Stimulated activated CD8-positive, alpha-beta memory T cell treated with anti-CD3 and anti-CD28 coated beads, Interleukin-12 subunit alpha, Interleukin-12 subunit beta, amount 100 ng/mL, for 24 hours (primary cell): ENCODE measurements at regions not wholly inside any gene's neighbourhood (a gene's known extent, or its start where the extent isn't known, plus 50 kb on each side); places are given as distances from the start of the nearest gene placed in this dataset.

Source experiments
- DNase-seq: peaks from one replicate; pipeline ENCODE4 v3.0.0-alpha.2; 2020; ENCODE audit errors: extremely low read depth

DNA sequence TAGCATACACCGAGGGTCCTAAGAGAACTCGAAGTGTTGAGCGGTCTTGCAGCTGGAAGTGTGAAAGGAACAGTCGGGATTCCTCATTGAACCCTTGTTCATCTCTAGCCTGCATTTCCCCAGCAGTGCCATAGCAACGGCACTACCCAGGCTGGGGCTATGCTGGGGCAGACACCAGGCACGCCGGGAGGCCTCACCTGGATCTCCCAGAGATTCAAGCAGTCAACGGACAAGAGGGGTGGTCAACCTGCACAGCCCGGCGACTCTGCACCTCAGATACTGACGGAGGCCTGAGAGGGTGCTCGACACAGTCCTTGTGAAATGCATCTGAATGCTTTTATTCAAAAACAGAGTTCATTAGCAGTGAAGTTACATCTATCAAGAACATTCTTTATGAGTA is 604.2 kb downstream of the GALR1 start:
- no peak for DNase-seq

DNA sequence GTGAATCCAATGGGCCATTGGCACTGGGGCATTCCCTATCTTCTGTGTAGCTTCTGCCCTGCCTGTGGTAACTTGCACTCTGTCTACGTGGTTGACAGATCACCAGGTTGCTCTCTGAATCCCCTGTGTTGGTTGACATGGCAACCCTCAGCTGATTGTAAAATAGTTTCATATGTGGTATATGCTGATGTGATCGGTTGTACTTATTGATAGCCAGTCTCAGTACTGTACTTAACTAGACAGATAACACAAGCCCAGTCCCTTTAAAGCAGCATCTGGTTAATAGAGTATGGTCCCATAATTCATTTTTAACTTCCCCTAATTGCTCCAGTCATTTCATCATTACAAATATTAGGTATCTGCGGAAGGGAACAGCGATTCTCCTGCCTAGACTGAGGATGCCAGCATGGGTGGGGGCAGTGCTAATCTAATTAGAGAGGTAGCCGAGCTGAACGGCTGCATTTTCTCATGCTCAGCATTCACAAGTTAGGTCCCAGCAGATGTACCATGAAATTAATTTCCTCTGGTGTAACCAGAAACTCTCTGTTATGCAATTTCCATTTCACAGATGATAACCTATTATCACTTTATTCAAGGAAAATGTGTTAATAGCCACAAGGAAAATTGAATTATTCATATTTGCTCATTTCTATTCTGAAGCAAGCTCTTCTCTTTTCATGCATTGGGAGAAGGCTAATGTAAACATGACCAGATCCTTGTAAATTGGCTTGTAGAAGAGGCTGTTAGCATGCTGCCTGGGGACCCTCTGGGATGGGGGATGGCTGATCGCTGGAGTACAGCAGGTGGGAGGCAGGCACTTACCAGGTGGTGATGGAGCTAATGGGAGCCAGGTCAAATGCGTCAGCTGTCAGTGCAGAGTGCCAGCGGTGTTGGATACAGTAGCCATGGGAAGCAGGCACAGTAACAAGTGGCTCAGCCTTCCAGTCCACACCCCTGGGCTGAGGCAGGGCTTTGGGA is 608.3 kb downstream of the GALR1 start:
- no peak for DNase-seq

- no peak for DNase-seq
These were observed 610.0 kb downstream of the GALR1 start for GRCh38 chr18:77859634-77860033.

GRCh38 chr18:77862066-77862757 is 612.6 kb downstream of the GALR1 start:
- DNase-seq: no peak

DNA sequence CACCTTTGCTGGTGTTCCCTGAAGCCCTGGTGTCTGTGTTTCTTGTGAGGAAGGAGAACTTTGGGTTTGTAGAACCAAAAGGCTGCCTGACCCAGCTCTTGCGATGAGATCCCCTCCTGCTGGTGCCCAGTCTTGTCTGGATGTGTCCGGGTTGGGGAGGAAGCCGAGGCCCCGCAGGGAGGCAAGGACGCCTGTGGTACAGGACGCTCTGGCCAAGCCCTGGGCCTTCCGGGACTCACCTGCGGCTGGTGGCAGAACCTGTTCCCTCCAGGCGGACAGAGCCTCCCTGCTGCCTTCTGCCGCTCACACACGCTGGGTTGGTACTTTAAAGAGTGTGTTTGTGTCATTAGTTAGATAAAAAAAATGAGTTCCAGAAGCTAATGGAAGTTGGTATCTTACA is 616.2 kb downstream of the GALR1 start:
- no peak for DNase-seq

GRCh38 chr18:77866351-77866750 is 616.7 kb downstream of the GALR1 start:
- no peak for DNase-seq

- DNase-seq: no peak
These were observed 620.6 kb downstream of the GALR1 start for GRCh38 chr18:77870199-77870598.

- DNase-seq: no peak
These were observed 621.2 kb downstream of the GALR1 start for GRCh38 chr18:77870894-77871293.

DNA sequence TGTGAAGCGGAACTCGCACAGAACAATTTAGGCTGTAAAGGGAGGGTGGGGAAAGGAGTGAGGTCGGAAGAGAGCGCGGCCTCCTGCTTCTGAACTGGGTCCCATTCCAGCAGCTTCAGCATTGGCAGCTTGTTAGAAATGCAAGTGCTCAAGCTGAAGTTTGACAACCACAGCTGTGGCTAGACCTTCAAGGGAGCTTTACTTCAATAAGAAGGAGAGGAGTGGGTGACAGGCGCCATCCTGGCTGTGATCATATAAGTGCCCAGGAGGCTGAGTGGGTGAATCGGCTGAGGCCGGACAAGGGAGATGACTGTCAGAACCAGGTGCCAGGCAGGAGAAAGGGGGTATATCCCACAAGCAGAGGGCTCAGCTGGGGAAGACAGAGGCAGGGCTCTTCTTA is 622.5 kb downstream of the GALR1 start:
- DNase-seq: no peak

- DNase-seq: no peak
These were observed 626.7 kb downstream of the GALR1 start for GRCh38 chr18:77876319-77876865.

GRCh38 chr18:77879829-77880228 is 630.2 kb downstream of the GALR1 start:
- DNase-seq: no peak

DNA sequence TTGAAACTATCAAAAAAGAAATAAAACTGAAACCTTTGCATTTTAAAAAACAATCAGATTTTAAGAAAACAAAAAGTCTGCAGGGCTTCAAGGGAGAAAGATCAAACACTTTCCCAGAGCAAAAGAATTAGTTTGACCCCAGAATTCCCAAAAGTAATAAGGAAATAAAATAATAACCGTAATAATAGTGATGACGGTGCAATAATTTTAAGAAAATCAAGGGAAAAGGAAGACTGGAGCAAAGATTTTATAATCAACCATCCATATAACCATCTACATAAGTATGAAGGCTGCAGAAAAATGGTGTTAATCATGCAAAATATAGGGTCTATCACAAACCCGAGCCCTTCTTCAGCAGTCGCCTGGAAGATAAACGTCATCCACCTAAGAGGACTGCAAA is 634.8 kb downstream of the GALR1 start:
- no peak for DNase-seq

DNA sequence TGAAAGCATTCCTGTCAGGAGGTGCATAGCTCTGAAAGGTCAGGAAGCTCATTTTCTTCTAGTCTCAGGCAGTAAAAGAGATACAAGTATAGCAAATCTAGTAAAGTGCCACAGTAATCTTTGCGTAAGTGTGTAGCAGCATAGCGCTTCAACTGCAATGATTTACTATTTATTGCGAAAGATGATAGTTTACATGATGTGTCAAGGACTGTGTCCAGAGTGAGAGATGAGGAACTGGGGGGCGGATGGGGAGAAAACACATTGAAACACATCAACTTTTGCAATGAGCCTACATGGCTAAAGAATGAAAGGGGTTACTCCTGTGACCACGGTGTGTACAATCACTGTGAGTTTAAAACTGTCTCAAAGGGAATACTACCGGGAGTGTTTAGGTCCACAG is 644.4 kb downstream of the GALR1 start:
- no peak for DNase-seq

DNA sequence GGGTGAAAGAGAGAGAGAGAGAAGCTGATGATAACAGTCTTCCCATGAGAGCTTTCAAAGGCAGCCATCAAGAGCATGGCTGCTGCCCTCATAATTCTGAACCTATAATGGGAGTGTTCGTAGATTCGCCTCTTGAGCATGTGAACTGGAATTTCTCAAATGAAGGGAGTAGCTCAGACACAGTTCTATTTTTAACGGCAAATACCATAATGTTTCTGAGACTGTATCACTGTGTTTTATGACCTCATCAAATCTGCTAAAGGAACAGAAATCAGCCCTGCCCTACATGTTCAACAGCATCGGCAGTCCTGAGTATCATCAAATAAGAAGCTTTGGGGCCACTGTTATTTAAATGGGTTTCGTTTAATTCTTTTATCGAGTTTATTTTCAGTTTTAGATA is 645.6 kb downstream of the GALR1 start:
- DNase-seq: no peak

DNA sequence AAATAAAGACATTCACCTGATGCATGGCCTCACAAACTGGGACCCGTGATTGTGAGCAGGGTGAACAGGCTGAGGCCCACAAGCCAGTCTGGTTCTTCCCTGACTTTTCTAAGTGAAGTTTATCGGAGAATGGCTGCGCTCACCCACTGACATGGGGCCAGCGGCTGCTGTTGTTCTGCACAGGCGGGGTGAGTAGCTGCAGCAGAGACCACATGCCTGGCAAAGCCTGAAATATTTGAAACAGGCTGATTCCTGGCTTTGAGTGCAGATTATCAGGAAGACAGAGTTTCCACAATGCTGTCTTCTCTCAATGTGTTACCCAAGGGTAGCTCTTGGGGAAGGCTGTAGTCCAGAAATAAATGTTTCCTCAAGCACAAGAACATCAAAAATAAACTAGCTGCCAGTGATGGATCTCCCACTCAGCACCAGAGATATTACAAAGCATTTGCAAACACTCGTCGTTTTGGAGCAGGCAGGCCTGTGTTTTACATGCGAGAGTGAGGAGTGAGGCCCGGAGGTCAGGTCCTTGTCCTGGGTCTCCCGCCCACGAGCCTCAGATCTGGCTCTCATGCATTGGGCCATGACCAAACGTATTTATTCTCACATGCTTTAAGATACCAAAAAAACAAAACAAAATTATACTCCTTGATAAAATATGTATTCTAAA is 647.1 kb downstream of the GALR1 start:
- no peak for DNase-seq

DNA sequence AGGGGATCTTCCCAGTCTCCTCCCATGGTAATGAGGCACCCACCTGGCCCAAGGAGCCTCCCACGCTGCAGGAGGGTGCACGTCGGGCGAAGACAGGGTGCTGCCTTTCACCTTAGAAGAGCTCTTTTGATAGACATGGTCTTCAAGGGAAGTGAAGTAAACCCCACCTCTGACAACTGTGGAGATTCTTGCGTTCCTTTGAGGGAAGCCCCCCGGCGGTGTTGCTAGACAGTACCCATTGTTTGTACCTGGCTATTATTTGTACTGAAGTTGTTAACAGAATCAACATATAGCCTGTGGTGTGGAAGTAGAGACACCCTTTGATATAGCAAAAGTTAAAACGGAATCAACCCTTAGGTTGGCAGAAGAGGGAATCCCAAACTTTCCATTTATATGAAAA is 648.0 kb downstream of the GALR1 start:
- DNase-seq: no peak

- DNase-seq: no peak
These were observed 650.5 kb downstream of the GALR1 start for GRCh38 chr18:77899972-77900754.

- no peak for DNase-seq
These were observed 655.4 kb downstream of the GALR1 start for GRCh38 chr18:77905011-77905410.

GRCh38 chr18:77905449-77906055 is 655.9 kb downstream of the GALR1 start:
- DNase-seq: no peak

DNA sequence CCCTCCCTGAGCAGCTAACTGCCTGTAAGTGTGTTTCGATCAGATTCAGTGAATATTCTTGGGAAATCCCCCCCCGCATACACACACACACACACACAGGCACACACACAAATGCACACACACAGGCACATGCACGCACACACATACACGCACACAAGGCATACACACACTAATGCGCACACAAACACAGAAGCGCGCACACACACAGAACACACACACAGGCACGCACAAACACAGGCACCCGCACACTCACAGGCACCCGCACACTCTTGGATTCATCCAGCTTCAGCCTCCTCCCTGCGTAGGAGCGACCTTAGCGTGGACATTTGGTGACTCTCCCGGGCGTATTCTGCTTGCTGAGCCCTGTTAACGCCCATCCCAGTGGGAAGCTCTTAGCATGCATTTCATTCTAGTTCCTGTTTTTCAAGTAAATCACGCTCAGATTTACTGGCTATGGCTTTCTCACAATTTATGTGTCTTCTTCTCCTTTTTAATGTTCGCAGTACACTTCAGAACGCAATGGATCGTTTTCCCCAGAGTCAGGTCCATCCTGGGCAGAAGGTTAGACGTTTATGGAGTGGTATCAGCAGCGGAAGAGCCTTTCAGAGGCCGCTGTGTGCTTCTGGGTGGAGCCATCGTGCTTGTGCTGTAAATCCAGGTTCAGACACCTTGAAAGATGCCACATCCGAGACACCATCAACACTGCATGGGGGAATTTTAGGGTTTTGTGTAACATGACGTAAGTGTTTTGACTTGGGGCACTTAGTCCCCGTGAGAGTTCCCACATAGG is 656.6 kb downstream of the GALR1 start:
- no peak for DNase-seq
